Neural cell (in vitro differentiated cells): ENCODE measurements at regions not wholly inside any gene's neighbourhood (a gene's known extent, or its start where the extent isn't known, plus 50 kb on each side); places are given as distances from the start of the nearest gene placed in this dataset.

Source experiments
- H2AFZ ChIP-seq: fragments of 200-600, 300-800 bp; sonication (generic), shearing (Covaris generic); 2 replicates; pipeline ENCODE4 v1.6.0; 2014; ENCODE audit warnings: low read depth, mild to moderate bottlenecking, antibody characterized with exemption, low read length, moderate library complexity
- H3F3A ChIP-seq: fragments of 200-600 bp; shearing (Covaris generic); 2 replicates; pipeline ENCODE4 v1.6.1; 2016; ENCODE audit warnings: mild to moderate bottlenecking, moderate library complexity, mixed read lengths, antibody characterized with exemption, low read length; ENCODE audit not compliant: insufficient read depth, poor library complexity, severe bottlenecking
- H3K27ac ChIP-seq: fragments of 200-600, 300-800 bp; sonication (generic), shearing (Covaris generic); 2 replicates; pipeline ENCODE4 v1.5.1; 2014; ENCODE audit warnings: mild to moderate bottlenecking, low read length, moderate library complexity
- H3K27me3 ChIP-seq: fragments of 300-800, 200-600 bp; sonication (generic), shearing (Covaris generic); 2 replicates; pipeline ENCODE4 v1.6.0; 2014; ENCODE audit warnings: mild to moderate bottlenecking, low read depth, low read length, moderate library complexity; ENCODE audit not compliant: insufficient read depth
- H3K36me3 ChIP-seq: fragments of 300-800, 200-600 bp; sonication (generic), shearing (Covaris generic); 2 replicates; pipeline ENCODE4 v1.5.1; 2014; ENCODE audit warnings: mild to moderate bottlenecking, antibody characterized with exemption, low read length, moderate library complexity; ENCODE audit not compliant: insufficient read depth
- H3K4me2 ChIP-seq: fragments of 300-800, 200-600 bp; sonication (generic), shearing (Covaris generic); 2 replicates; pipeline ENCODE4 v1.6.0; 2014; ENCODE audit warnings: mild to moderate bottlenecking, low read length
- H3K4me3 ChIP-seq: fragments of 300-800, 200-600 bp; sonication (generic), shearing (Covaris generic); 2 replicates; pipeline ENCODE4 v1.5.1; 2014; ENCODE audit warnings: mild to moderate bottlenecking, low read length, moderate library complexity
- H3K79me2 ChIP-seq: fragments of 200-600 bp; shearing (Covaris generic); replicated peaks from 2 replicates; pipeline ENCODE4 v1.6.0; 2014; ENCODE audit warnings: mild to moderate bottlenecking, low read length, moderate library complexity; ENCODE audit not compliant: insufficient read depth
- H3K9ac ChIP-seq: fragments of 300-800, 200-600 bp; sonication (generic), shearing (Covaris generic); 2 replicates; pipeline ENCODE4 v1.6.1; 2016; ENCODE audit warnings: mild to moderate bottlenecking, low read length, mixed read lengths
- H3K9me2 ChIP-seq: fragments of 200-600 bp; shearing (Covaris generic); 2 replicates; pipeline ENCODE4 v1.6.1; 2016; ENCODE audit warnings: mild to moderate bottlenecking, low read length, mixed read lengths; ENCODE audit not compliant: insufficient read depth
- H3K9me3 ChIP-seq: fragments of 200-600, 300-800 bp; sonication (generic), shearing (Covaris generic); 2 replicates; pipeline ENCODE4 v1.6.1; 2016; ENCODE audit warnings: mild to moderate bottlenecking, mixed run types, low read length, moderate library complexity, mixed read lengths
- H4K20me1 ChIP-seq: fragments of 200-600 bp; shearing (Covaris generic); 2 replicates; pipeline ENCODE4 v1.6.1; 2016; ENCODE audit warnings: mild to moderate bottlenecking, mixed run types; ENCODE audit not compliant: insufficient read depth
- EP300 ChIP-seq: fragments of 450-650 bp; conservative IDR thresholded peaks from 2 replicates; pipeline ENCODE4 v1.6.1; 2014; ENCODE audit warnings: antibody characterized with exemption, mild to moderate bottlenecking, moderate library complexity; ENCODE audit not compliant: poor library complexity, severe bottlenecking
- EZH2 ChIP-seq: fragments of 200-600, 300-800 bp; shearing (Covaris generic), sonication (generic); IDR thresholded peaks from 2 replicates; pipeline ENCODE4 v1.6.1; 2014; ENCODE audit warnings: antibody characterized with exemption, low read length, borderline replicate concordance, mild to moderate bottlenecking; ENCODE audit not compliant: insufficient read depth, poor library complexity, severe bottlenecking
- MXI1 ChIP-seq: fragments of 450-650 bp; conservative IDR thresholded peaks from 2 replicates; pipeline ENCODE4 v1.6.1; 2014; ENCODE audit warnings: antibody characterized with exemption, mild to moderate bottlenecking; ENCODE audit not compliant: poor library complexity, severe bottlenecking
- POLR2AphosphoS5 ChIP-seq: IDR thresholded peaks from 2 replicates; pipeline ENCODE4 v1.6.1; 2012
- RAD21 ChIP-seq: fragments of 450-650 bp; conservative IDR thresholded peaks from 2 replicates; pipeline ENCODE4 v1.6.1; 2014; ENCODE audit warnings: antibody characterized with exemption, mild to moderate bottlenecking, moderate library complexity
- SMC3 ChIP-seq: fragments of 450-650 bp; conservative IDR thresholded peaks from 2 replicates; pipeline ENCODE4 v1.6.1; 2014; ENCODE audit warnings: antibody characterized with exemption, mild to moderate bottlenecking, moderate library complexity; ENCODE audit not compliant: poor library complexity
- TAF1 ChIP-seq: IDR thresholded peaks from 2 replicates; pipeline ENCODE4 v1.6.1; 2012; ENCODE audit warnings: low read depth
- TF ChIP-seq, protein P1 (sequence below): IDR thresholded peaks from 2 replicates; pipeline ENCODE4 v1.6.1; 2012; ENCODE audit warnings: borderline replicate concordance
- TF ChIP-seq, protein P2 (sequence below): fragments of 450-650 bp; IDR thresholded peaks from 2 replicates; pipeline ENCODE4 v1.5.1; 2014; ENCODE audit warnings: antibody characterized with exemption, mild to moderate bottlenecking, moderate library complexity; ENCODE audit not compliant: poor library complexity, severe bottlenecking

DNA sequence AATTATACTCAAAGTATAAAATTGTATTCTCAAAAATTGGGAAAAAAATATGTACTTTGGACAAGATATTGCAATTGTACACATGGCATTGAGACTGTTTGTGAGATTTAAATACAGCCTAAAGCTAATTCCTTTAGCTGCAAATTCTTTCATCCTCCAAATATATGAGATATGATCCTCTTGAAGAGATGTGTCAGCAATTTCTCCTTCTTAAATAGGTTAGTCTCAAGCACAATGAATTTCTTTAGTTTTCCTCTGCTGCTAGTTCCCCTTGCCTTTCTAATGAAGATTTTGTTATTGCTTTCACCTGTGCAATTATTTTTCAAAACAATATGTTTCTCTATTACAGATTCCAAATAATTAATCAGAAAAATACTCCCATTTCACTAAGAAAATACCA, 153.4 kb upstream of the GULP1 start:
- H4K20me1 ChIP-seq: no peaks in the 10 kb centered on the region
- TF ChIP-seq TAF1: no peak
- TF ChIP-seq EZH2: no peak
- TF ChIP-seq, protein P1, sequence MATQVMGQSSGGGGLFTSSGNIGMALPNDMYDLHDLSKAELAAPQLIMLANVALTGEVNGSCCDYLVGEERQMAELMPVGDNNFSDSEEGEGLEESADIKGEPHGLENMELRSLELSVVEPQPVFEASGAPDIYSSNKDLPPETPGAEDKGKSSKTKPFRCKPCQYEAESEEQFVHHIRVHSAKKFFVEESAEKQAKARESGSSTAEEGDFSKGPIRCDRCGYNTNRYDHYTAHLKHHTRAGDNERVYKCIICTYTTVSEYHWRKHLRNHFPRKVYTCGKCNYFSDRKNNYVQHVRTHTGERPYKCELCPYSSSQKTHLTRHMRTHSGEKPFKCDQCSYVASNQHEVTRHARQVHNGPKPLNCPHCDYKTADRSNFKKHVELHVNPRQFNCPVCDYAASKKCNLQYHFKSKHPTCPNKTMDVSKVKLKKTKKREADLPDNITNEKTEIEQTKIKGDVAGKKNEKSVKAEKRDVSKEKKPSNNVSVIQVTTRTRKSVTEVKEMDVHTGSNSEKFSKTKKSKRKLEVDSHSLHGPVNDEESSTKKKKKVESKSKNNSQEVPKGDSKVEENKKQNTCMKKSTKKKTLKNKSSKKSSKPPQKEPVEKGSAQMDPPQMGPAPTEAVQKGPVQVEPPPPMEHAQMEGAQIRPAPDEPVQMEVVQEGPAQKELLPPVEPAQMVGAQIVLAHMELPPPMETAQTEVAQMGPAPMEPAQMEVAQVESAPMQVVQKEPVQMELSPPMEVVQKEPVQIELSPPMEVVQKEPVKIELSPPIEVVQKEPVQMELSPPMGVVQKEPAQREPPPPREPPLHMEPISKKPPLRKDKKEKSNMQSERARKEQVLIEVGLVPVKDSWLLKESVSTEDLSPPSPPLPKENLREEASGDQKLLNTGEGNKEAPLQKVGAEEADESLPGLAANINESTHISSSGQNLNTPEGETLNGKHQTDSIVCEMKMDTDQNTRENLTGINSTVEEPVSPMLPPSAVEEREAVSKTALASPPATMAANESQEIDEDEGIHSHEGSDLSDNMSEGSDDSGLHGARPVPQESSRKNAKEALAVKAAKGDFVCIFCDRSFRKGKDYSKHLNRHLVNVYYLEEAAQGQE: no peak
- TF ChIP-seq, protein P2, sequence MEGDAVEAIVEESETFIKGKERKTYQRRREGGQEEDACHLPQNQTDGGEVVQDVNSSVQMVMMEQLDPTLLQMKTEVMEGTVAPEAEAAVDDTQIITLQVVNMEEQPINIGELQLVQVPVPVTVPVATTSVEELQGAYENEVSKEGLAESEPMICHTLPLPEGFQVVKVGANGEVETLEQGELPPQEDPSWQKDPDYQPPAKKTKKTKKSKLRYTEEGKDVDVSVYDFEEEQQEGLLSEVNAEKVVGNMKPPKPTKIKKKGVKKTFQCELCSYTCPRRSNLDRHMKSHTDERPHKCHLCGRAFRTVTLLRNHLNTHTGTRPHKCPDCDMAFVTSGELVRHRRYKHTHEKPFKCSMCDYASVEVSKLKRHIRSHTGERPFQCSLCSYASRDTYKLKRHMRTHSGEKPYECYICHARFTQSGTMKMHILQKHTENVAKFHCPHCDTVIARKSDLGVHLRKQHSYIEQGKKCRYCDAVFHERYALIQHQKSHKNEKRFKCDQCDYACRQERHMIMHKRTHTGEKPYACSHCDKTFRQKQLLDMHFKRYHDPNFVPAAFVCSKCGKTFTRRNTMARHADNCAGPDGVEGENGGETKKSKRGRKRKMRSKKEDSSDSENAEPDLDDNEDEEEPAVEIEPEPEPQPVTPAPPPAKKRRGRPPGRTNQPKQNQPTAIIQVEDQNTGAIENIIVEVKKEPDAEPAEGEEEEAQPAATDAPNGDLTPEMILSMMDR: no peak
- no peak overlapping the region for H3K4me2 ChIP-seq
- H3F3A ChIP-seq: no peaks in the 10 kb centered on the region
- no peaks in the 10 kb centered on the region for H3K27me3 ChIP-seq
- no peaks in the 10 kb centered on the region for H3K79me2 ChIP-seq
- H3K36me3 ChIP-seq: no peaks in the 10 kb centered on the region
- H3K9ac ChIP-seq: no peak overlapping the region
- H3K27ac ChIP-seq: no peak overlapping the region
- no peaks in the 10 kb centered on the region for H3K9me3 ChIP-seq
- H3K4me3 ChIP-seq: no peak overlapping the region
- H2AFZ ChIP-seq: no peak overlapping the region
- no peaks in the 10 kb centered on the region for H3K9me2 ChIP-seq

DNA sequence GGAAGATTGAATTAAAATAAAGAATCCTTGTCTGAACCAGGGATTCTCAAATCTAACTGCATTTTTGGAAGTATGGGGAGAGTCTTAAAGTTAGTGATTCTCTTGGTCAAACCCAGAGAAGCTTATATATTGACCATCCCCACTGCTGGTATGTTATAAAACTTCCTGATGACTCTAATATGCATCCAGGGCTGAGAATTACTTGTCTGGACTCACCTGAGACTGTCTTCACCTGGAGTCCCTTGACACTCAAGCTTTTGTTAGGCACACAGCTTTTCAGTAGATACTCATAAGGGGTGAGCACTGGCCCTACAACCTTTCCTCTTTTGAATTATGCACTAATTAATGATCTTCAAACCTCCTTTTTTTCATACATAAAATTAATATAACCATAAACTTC, 149.6 kb upstream of the GULP1 start:
- H3K27me3 ChIP-seq: no peaks in the 10 kb centered on the region
- H3K27ac ChIP-seq: no peak overlapping the region
- TF ChIP-seq, protein P1: no peak
- no peak for TF ChIP-seq EP300
- TF ChIP-seq, protein P2: no peak
- no peak for TF ChIP-seq SMC3
- no peak for TF ChIP-seq RAD21
- no peak for TF ChIP-seq POLR2AphosphoS5
- TF ChIP-seq EZH2: no peak
- TF ChIP-seq MXI1: no peak
- no peak for TF ChIP-seq TAF1
- no peak overlapping the region for H3K4me2 ChIP-seq
- H3K9ac ChIP-seq: no peak overlapping the region
- H3F3A ChIP-seq: no peaks in the 10 kb centered on the region
- H3K9me2 ChIP-seq: no peaks in the 10 kb centered on the region
- H3K9me3 ChIP-seq: no peaks in the 10 kb centered on the region
- H3K36me3 ChIP-seq: no peaks in the 10 kb centered on the region
- H3K79me2 ChIP-seq: no peaks in the 10 kb centered on the region
- H3K4me3 ChIP-seq: no peak overlapping the region
- H2AFZ ChIP-seq: no peak overlapping the region
- H4K20me1 ChIP-seq: no peaks in the 10 kb centered on the region
